ENCODE measurements at regions not wholly inside any gene's neighbourhood (a gene's known extent, or its start where the extent isn't known, plus 50 kb on each side); places are given as distances from the start of the nearest gene placed in this dataset.

DNA sequence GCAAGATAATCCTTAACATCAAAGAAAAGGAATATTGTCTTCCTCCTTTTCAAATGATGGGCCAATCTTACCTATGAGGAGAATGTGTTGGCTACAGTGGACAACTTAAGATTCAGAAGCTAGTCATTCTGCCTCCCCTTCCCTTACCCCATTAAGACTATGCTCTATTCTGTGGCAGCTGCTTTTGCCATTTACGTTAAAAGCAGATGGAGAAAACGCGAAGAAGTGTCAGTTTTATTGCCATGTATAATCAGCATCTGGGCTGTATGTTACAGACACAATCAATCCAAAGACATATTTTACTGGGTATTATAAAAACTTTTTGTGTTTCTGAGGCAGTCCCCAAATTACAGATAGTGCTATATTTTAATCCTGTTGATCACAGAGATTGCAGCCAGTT lies 196.1 kb upstream of the PACRGL start:
- no TSS peak for BruUV-seq (replicated peaks)
- Histone ChIP-seq H3K36me3 (ENCODE audit: low read depth, low read length) (no peaks in the 10 kb centered on the region), H3K4me2 (ENCODE audit: low read length) (no peak overlapping the region), H3K27me3 (ENCODE audit: low read length) (no peaks in the 10 kb centered on the region), H2AFZ (ENCODE audit: low read length) (no peak overlapping the region), H4K20me1 (ENCODE audit: low read length) (no peaks in the 10 kb centered on the region), H3K4me3 (ENCODE audit: low read length) (no peak overlapping the region), H3K9me3 (ENCODE audit: low read length) (no peaks in the 10 kb centered on the region), H3K79me2 (ENCODE audit: low read length) (no peaks in the 10 kb centered on the region), H3K9me2 (replicated peaks; ENCODE audit: low read length) (no peaks in the 10 kb centered on the region), H3K4me1 (ENCODE audit: insufficient read depth, low read length) (peaks cover 16% of the 10 kb centered on the region), H3F3A (ENCODE audit: low read length, unreplicated experiment) (no peaks in the 10 kb centered on the region), H3K27ac (ENCODE audit: low read length) (no peak overlapping the region), H3K9ac (ENCODE audit: low read length) (no peak overlapping the region)
- POLR2A ChIA-PET (ENCODE audit: unreplicated experiment): no interaction called here
- CTCF ChIA-PET: no interaction called here
- intact Hi-C loops (cut with micrococcal nuclease): loop anchor here (10.0 kb wide), 1 partner anchor 79 kb away; no protein-coding TSS in a partner anchor
- no peak for DNase-seq
- no peak for ATAC-seq
- no peak for TF ChIP-seq EZH2 (IDR thresholded peaks at IDR 0.05; ENCODE audit: low read length, unreplicated experiment)
- TF ChIP-seq CTCF (conservative IDR thresholded peaks at IDR 0.05; ENCODE audit: low read depth, low read length): no peak
- TF ChIP-seq EZH2phosphoT487 (IDR thresholded peaks at IDR 0.05; ENCODE audit: borderline replicate concordance, low read length): no peak

DNA sequence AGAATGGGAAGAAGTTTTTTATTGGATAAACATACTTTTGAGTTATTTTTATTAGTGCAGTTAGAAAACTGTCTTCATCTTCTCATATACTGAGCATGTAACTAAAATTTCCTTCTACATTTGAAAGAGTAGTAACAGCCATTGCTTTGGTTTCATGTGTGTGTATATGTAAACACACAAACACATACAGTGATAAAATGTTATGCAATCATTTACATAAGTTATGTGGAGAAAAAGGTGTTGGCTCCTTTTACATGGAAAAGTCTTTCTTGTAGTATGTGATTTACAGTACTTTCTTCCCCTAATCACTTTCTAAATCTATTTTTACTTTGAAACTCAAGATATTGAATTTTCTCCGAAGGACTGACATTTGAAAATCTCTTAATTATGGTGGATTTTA lies 194.3 kb upstream of the PACRGL start:
- Histone ChIP-seq H3K4me1 (ENCODE audit: insufficient read depth, low read length) (peaks cover 16% of the 10 kb centered on the region), H3F3A (ENCODE audit: low read length, unreplicated experiment) (no peaks in the 10 kb centered on the region), H3K27me3 (ENCODE audit: low read length) (no peaks in the 10 kb centered on the region), H3K27ac (ENCODE audit: low read length) (peak overlapping the region; percentile 48), H4K20me1 (ENCODE audit: low read length) (no peaks in the 10 kb centered on the region), H3K4me2 (ENCODE audit: low read length) (no peak overlapping the region), H3K79me2 (ENCODE audit: low read length) (no peaks in the 10 kb centered on the region), H2AFZ (ENCODE audit: low read length) (no peak overlapping the region), H3K9me3 (ENCODE audit: low read length) (no peaks in the 10 kb centered on the region), H3K36me3 (ENCODE audit: low read depth, low read length) (no peaks in the 10 kb centered on the region), H3K4me3 (ENCODE audit: low read length) (no peak overlapping the region), H3K9ac (ENCODE audit: low read length) (no peak overlapping the region), H3K9me2 (replicated peaks; ENCODE audit: low read length) (no peaks in the 10 kb centered on the region)
- ChIA-PET POLR2A (ENCODE audit: unreplicated experiment) (no interaction called here), CTCF (no interaction called here)
- BruUV-seq (replicated peaks): no TSS peak
- intact Hi-C loops (cut with micrococcal nuclease): loop anchor here (5.0 to 10.0 kb wide), 2 partner anchors 44 to 81 kb away; no protein-coding TSS in a partner anchor
- no peak for TF ChIP-seq CTCF (conservative IDR thresholded peaks at IDR 0.05; ENCODE audit: low read depth, low read length)
- TF ChIP-seq EZH2 (IDR thresholded peaks at IDR 0.05; ENCODE audit: low read length, unreplicated experiment): no peak
- no peak for TF ChIP-seq EZH2phosphoT487 (IDR thresholded peaks at IDR 0.05; ENCODE audit: borderline replicate concordance, low read length)
- DNase-seq (no peak), ATAC-seq (no peak)

- Histone ChIP-seq H3K27me3 (ENCODE audit: low read length) (no peaks in the 10 kb centered on the region), H3K36me3 (ENCODE audit: low read depth, low read length) (no peaks in the 10 kb centered on the region), H4K20me1 (ENCODE audit: low read length) (no peaks in the 10 kb centered on the region), H3K79me2 (ENCODE audit: low read length) (no peaks in the 10 kb centered on the region), H3K4me1 (ENCODE audit: insufficient read depth, low read length) (peaks cover 18% of the 10 kb centered on the region), H2AFZ (ENCODE audit: low read length) (no peak overlapping the region), H3K4me2 (ENCODE audit: low read length) (no peak overlapping the region; the same call in 1 of the 2 replicates), H3K9me2 (replicated peaks; ENCODE audit: low read length) (no peaks in the 10 kb centered on the region), H3K9ac (ENCODE audit: low read length) (no peak overlapping the region), H3K27ac (ENCODE audit: low read length) (peak overlapping the region; percentile 48), H3K9me3 (ENCODE audit: low read length) (no peaks in the 10 kb centered on the region), H3F3A (ENCODE audit: low read length, unreplicated experiment) (no peaks in the 10 kb centered on the region), H3K4me3 (ENCODE audit: low read length) (no peak overlapping the region)
- no TSS peak for BruUV-seq (replicated peaks)
- ATAC-seq (peak; percentile 94), DNase-seq (peak; percentile 76)
- ChIA-PET POLR2A (ENCODE audit: unreplicated experiment) (no interaction called here), CTCF (no interaction called here)
- intact Hi-C loops (cut with micrococcal nuclease): loop anchor here (5.0 to 10.0 kb wide), 2 partner anchors 45 to 82 kb away; no protein-coding TSS in a partner anchor
- TF ChIP-seq CTCF (conservative IDR thresholded peaks at IDR 0.05; ENCODE audit: low read depth, low read length) (no peak), EZH2 (IDR thresholded peaks at IDR 0.05; ENCODE audit: low read length, unreplicated experiment) (no peak), EZH2phosphoT487 (IDR thresholded peaks at IDR 0.05; ENCODE audit: borderline replicate concordance, low read length) (no peak)
Measured at GRCh38 chr4:20506827-20507226, 193.4 kb upstream of the PACRGL start.
